ENCODE measurements at regions not wholly inside any gene's neighbourhood (a gene's known extent, or its start where the extent isn't known, plus 50 kb on each side); places are given as distances from the start of the nearest gene placed in this dataset.
A peak's percentile ranks its signal among the peaks of the same experiment; 100 is the strongest.

GRCh38 chr16:65876624-65877023, 489.9 kb upstream of the CDH5 start:
- FAIRE-seq = no peak
- H3K4me3 ChIP-seq (ENCODE audit: low read depth, low read length) = no peak overlapping the region
- no peak for TF ChIP-seq CTCF (IDR thresholded peaks at IDR 0.05; ENCODE audit: insufficient read depth, low read length, severe bottlenecking)
- no peak for DNase-seq (ENCODE audit: low read depth)
- no peaks in the 10 kb centered on the region for H3K27me3 ChIP-seq (ENCODE audit: control insufficient read depth, insufficient read depth, low read length)
- no peaks in the 10 kb centered on the region for H3K36me3 ChIP-seq (ENCODE audit: control insufficient read depth, insufficient read depth, low read length)

- DNase-seq (ENCODE audit: low read depth) (no peak), FAIRE-seq (no peak)
- no peak for TF ChIP-seq CTCF (IDR thresholded peaks at IDR 0.05; ENCODE audit: insufficient read depth, low read length, severe bottlenecking)
- no peak overlapping the region for H3K4me3 ChIP-seq (ENCODE audit: low read depth, low read length)
- H3K27me3 ChIP-seq (ENCODE audit: control insufficient read depth, insufficient read depth, low read length) = no peaks in the 10 kb centered on the region
- H3K36me3 ChIP-seq (ENCODE audit: control insufficient read depth, insufficient read depth, low read length) = no peaks in the 10 kb centered on the region
These were observed 490.5 kb upstream of the CDH5 start for GRCh38 chr16:65876056-65876408.

GRCh38 chr16:65875381-65876055, 491.0 kb upstream of the CDH5 start:
- DNase-seq (ENCODE audit: low read depth) (peak; percentile 16), FAIRE-seq (no peak)
- H3K4me3 ChIP-seq (ENCODE audit: low read depth, low read length) = no peak overlapping the region
- no peaks in the 10 kb centered on the region for H3K36me3 ChIP-seq (ENCODE audit: control insufficient read depth, insufficient read depth, low read length)
- no peaks in the 10 kb centered on the region for H3K27me3 ChIP-seq (ENCODE audit: control insufficient read depth, insufficient read depth, low read length)
- no peak for TF ChIP-seq CTCF (IDR thresholded peaks at IDR 0.05; ENCODE audit: insufficient read depth, low read length, severe bottlenecking)

DNA sequence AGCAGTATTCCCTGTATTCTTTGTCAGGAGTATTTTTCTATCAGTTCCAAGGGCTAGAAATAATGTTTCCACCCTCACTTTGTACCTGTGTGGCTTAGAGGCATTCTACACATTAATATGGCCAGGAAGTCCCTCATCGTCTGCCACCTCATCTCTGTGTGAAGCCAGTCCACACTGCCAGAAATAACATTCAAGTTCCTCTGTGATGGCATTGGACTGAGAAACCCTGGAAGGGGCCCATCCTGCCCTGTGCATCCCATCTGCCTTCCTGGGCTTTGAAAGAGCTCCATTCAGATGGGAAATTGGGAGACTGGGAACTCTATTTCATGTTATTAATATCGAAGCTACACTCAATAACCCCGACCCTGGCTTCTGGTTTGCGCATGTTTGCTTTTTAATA, 497.2 kb upstream of the CDH5 start:
- Histone ChIP-seq H3K36me3 (ENCODE audit: control insufficient read depth, insufficient read depth, low read length) (no peaks in the 10 kb centered on the region), H3K27me3 (ENCODE audit: control insufficient read depth, insufficient read depth, low read length) (no peaks in the 10 kb centered on the region), H3K4me3 (ENCODE audit: low read depth, low read length) (no peak overlapping the region)
- no peak for FAIRE-seq
- no peak for DNase-seq (ENCODE audit: low read depth)
- no peak for TF ChIP-seq CTCF (IDR thresholded peaks at IDR 0.05; ENCODE audit: insufficient read depth, low read length, severe bottlenecking)

DNA sequence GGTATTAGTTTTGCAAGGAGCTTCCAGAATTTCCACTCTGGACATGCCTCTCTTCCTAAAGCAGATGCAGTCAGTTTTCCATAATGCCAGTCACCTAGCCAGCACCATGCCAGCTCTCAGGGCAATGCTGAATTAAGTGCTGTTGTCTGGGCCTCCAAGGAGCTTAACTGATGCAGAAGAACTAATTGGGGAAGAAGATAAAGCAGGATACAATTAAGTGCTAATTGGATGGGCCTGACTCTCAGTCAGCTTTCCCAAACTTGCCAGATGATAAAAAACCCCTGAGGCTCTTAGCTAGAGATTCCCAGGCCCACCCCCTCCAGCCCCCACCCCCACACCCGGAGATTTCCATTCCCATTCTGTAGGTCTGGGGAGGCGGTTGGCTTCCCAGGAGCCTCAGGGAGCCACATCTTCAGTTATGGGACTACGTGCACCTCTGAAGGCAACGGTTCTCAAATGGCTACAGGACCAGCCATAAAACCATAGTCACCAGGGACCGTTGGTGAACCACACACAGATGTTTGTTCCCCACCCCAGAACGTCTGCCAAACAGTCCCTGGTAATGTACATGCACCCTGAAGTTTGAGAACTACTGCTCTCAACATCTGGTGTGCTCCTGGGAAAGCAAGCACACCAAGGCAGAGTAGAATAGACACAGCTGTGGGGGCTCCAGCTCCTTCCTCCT, 499.1 kb upstream of the CDH5 start:
- DNase-seq (ENCODE audit: low read depth) (no peak), FAIRE-seq (no peak)
- Histone ChIP-seq H3K4me3 (ENCODE audit: low read depth, low read length) (no peak overlapping the region), H3K27me3 (ENCODE audit: control insufficient read depth, insufficient read depth, low read length) (no peaks in the 10 kb centered on the region), H3K36me3 (ENCODE audit: control insufficient read depth, insufficient read depth, low read length) (no peaks in the 10 kb centered on the region)
- no peak for TF ChIP-seq CTCF (IDR thresholded peaks at IDR 0.05; ENCODE audit: insufficient read depth, low read length, severe bottlenecking)

DNA sequence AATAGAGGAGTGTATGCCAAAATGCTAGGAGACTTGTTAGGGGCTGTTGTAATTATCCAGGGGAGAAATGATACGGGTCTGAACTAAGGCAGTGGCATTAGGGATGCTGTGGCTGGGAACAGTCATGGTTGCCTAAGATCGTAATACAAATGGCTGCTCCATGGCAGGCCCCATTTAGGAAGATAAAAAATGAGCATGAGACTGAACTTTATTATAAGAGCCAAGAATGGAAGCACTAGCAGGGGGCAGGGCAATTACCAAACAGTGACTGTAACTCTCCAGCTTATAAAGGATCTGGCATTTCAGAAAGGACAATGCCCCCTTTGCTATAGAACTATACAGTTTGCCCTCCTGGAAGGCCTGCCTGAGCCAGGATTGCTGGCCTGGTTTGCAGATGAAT, 503.3 kb upstream of the CDH5 start:
- Histone ChIP-seq H3K27me3 (ENCODE audit: control insufficient read depth, insufficient read depth, low read length) (no peaks in the 10 kb centered on the region), H3K36me3 (ENCODE audit: control insufficient read depth, insufficient read depth, low read length) (no peaks in the 10 kb centered on the region), H3K4me3 (ENCODE audit: low read depth, low read length) (no peak overlapping the region)
- TF ChIP-seq CTCF (IDR thresholded peaks at IDR 0.05; ENCODE audit: insufficient read depth, low read length, severe bottlenecking) = no peak
- DNase-seq (ENCODE audit: low read depth) (no peak), FAIRE-seq (no peak)

Measured in bronchial epithelial cell (primary cell).